Glomerular visceral epithelial cell (primary cell): ENCODE measurements at regions not wholly inside any gene's neighbourhood (a gene's known extent, or its start where the extent isn't known, plus 50 kb on each side); places are given as distances from the start of the nearest gene placed in this dataset.
"Not testable (repeated sequence)": the region's sequence is repeated elsewhere in the genome, so short reads cannot be mapped to it uniquely, and the experiment has no call there.

Experiments used
- DNase-seq: peaks from one replicate; pipeline ENCODE4 v3.0.0-alpha.2; 2016; ENCODE audit errors: extremely low spot score

GRCh38 chr18:43341014-43341413, 63.7 kb upstream of the SYT4 start:
- DNase-seq: no peak

- no peak for DNase-seq
Measured at GRCh38 chr18:43350176-43350575, 72.9 kb upstream of the SYT4 start.

- no peak for DNase-seq
Measured at GRCh38 chr18:43364535-43364934, 87.2 kb upstream of the SYT4 start.

- no peak for DNase-seq
Measured at GRCh38 chr18:43367895-43368294, 90.6 kb upstream of the SYT4 start.

DNA sequence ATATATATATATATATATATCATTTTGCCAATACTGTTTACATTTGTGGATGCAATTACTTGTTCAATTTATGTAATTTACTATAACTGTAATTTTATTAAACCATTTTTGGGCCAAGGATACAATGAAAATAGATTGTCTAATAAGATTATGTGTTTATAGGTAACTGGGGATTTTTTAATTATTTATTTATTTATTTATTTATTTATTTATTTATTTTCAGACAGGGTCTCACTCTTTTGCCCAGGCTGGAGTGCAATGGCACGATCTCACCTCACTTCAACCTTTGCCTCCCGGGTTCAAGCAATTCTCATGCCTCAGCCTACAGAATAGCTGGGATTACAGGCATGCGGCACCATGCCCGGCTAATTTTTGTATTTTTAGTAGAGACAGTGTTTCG, 92.0 kb upstream of the SYT4 start:
- DNase-seq: not testable (repeated sequence)

- DNase-seq: no peak
Measured at GRCh38 chr18:43372773-43373172, 95.5 kb upstream of the SYT4 start.

GRCh38 chr18:43380104-43380672, 102.9 kb upstream of the SYT4 start:
- DNase-seq: no peak

- no peak for DNase-seq
Measured at GRCh38 chr18:43382641-43383403, 105.5 kb upstream of the SYT4 start.

GRCh38 chr18:43389163-43389562, 111.9 kb upstream of the SYT4 start:
- DNase-seq: no peak

DNA sequence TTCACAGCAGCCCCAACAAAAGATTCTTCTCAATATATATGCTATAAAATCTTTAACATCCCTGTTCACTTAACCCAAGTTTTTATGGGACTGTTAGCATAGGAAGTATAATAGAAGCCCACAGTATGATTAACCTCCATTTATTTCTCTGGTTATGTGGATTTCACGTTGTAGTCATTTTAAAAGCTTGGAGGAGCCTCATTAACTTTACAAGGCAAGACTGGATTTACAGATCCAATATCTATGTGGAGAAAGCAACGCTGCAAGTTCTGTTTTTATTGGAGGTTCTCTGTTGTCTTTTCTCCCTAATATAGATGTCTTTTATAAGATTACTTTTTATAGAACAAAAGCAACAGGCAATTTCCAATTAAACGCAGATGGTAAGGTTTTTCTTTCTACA, 114.9 kb upstream of the SYT4 start:
- DNase-seq: no peak

GRCh38 chr18:43393174-43393573, 115.9 kb upstream of the SYT4 start:
- DNase-seq: no peak

DNA sequence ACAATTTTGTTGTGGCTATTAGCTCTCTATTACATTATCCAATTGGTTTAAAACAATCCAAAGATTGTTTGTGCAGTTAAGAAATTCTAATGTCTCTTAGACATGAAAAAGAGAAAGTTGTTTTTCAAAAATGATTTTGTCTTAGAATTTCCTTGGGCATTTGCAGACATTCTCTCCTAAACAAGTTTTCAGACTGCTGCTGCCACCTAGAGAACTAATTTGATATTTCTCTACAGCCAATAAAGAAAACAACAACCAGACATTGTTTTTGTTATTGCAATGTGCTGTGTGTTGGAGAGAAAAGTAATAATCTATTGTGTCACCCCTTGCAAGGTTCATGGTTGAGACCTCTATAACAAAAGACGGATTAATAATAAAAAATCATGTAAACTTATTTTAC, 119.0 kb upstream of the SYT4 start:
- DNase-seq: no peak

DNA sequence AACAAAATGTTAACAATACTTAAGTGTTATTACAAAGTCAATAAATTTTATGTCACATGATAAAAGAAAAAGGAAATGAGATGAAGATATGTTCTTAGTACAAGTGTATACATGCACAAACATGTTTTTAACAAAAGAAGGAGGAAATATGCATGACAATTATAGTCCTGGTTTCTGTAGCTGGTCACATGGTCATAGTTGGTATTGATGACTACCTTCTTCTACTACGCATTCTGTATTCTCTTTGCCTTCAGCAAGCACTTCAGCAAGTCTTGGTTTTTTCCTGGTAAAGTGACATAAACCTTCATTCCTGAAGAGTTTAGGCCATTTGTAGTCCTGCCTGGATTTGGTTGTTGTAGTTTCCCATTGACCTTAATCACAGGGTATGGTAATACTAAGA, 121.3 kb upstream of the SYT4 start:
- DNase-seq: no peak

GRCh38 chr18:43405097-43405496, 127.8 kb upstream of the SYT4 start:
- DNase-seq: no peak

DNA sequence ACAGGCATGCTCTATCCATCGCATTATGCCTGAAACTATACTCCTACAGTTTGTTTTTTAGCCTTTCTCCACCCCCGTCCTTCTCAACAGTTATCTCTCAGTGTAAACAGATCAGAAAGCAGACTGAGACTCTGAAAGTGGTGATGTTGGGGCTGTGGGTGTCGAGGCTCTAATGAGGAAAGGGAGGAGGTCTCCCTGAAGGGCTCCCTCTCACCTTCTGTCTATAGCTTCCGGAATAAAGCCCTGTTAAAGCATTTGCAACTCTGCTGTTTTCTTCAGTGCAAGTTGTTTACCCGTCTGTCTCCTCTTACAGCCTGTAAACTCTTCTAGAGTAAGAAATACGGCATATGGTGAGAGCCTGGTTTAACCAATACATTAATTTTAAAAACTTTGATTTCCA, 136.7 kb upstream of the SYT4 start:
- no peak for DNase-seq

GRCh38 chr18:43420091-43420490, 142.8 kb upstream of the SYT4 start:
- DNase-seq: no peak

DNA sequence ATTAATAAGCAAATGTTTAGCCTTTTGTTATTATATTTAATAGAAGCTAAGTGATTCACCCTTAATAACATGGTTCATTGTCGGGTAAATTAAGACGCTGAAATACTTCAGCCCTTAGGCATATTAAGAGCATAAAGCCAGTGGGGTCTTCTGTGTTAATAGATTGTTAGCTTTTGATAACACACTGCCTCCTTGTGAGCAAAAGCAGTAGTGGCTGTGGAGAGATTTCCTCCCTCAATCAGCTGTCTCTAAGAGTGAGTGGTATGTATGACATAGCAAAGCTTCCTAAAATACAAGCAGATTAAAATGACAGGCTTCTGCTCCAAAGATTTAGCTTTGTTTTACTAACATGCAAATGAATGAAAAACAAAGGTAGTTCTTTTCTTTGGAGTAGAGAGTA, 143.7 kb upstream of the SYT4 start:
- DNase-seq: no peak

DNA sequence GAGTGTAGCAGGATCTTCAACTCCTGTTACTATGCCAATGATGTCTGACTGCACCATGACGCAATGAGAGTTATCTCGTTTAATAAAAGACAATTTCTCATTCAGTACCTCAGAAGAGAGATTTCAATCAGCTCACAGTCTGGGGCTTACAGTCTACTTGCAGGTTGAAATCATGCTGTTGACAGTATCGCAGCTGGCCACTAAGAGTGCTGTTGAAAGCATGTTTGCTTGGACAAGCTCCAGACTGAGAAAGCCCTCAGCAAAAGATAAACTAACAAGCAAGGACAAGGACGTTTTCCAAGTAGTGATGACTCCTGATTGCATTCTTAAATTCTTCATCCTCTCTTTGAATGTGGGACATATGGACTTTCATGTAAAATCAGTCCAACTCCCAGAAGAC, 145.2 kb upstream of the SYT4 start:
- DNase-seq: no peak

GRCh38 chr18:43435851-43436250, 158.6 kb upstream of the SYT4 start:
- no peak for DNase-seq

GRCh38 chr18:43442131-43442530, 164.8 kb upstream of the SYT4 start:
- no peak for DNase-seq

DNA sequence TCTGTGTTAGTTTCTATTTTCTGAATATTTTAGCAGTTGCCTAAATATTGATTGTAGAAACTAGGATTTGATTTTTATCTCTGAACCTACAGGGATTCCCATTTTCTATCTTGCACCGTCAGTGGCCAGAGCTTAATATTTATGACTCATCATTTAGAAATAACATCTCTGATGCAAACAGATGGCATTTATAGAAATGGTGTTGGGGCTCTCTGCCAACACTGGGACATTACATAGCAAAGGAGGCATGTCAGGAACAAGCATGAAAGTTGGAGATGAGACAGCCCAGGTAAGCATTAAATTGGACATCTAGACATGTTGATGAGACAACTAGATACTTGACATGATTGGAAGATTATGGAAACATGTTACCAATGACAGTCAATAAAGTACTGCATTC, 165.3 kb upstream of the SYT4 start:
- DNase-seq: no peak

GRCh38 chr18:43465483-43465882, 188.2 kb upstream of the SYT4 start:
- no peak for DNase-seq

GRCh38 chr18:43471873-43472272, 194.6 kb upstream of the SYT4 start:
- DNase-seq: no peak

DNA sequence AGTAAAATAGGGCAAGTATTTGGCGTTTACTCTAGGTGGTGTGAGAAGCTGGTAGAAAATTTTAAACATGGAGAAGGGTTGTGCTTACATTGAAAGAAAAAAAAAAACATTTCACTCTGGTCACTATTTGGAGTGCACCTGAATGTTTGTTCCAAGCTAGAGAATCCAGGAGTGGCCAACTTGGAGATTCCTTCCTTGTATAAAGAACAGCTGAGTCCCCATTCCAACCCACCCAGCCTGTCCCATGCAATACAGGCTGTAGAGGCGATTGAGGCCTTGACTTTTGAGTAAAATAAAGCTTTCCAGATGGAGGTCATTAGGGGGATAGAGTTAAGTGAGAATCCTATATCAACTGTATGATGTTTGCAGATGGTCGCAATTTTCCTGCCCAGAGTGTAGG, 203.8 kb upstream of the SYT4 start:
- no peak for DNase-seq
